DND-41 (cell line): ENCODE measurements at regions not wholly inside any gene's neighbourhood (a gene's known extent, or its start where the extent isn't known, plus 50 kb on each side); places are given as distances from the start of the nearest gene placed in this dataset.

ENCODE experiments used
- ATAC-seq: fragments of 200-7000 bp; cut with Tn5 transposase; 3 replicates; pipeline ENCODE4 v1.9.1; 2021; ENCODE audit warnings: low read depth; ENCODE audit not compliant: insufficient read depth
- DNase-seq: peaks from one replicate; pipeline ENCODE4 v3.0.0-alpha.2; 2020
- H2AFZ ChIP-seq: 2 replicates; pipeline ENCODE4 v1.6.0; 2012; ENCODE audit warnings: low read depth, low read length
- H3K27ac ChIP-seq: 2 replicates; pipeline ENCODE4 v1.5.1; 2012; ENCODE audit warnings: low read length, inconsistent platforms
- H3K27me3 ChIP-seq: fragments of 200-600 bp; sonication (generic); 2 replicates; pipeline ENCODE4 v1.6.0; 2012; ENCODE audit warnings: low read length, mild to moderate bottlenecking, inconsistent platforms; ENCODE audit not compliant: insufficient read depth, poor library complexity
- H3K36me3 ChIP-seq: 2 replicates; pipeline ENCODE4 v1.5.1; 2012; ENCODE audit warnings: low read length, inconsistent platforms; ENCODE audit not compliant: insufficient read depth
- H3K4me1 ChIP-seq: 2 replicates; pipeline ENCODE4 v1.5.1; 2012; ENCODE audit warnings: mild to moderate bottlenecking, low read length; ENCODE audit not compliant: insufficient read depth
- H3K4me2 ChIP-seq: 2 replicates; pipeline ENCODE4 v1.6.0; 2012; ENCODE audit warnings: mild to moderate bottlenecking, moderate library complexity, low read length, inconsistent platforms; ENCODE audit not compliant: insufficient read depth
- H3K4me3 ChIP-seq, 2 experiments: fragments of 200-600 bp in 1 of 2; shearing (Covaris generic) in 1 of 2; 2 replicates each; pipeline ENCODE4 v1.5.1; 2012 to 2016; ENCODE audit warnings: inconsistent platforms in 2 of 2, low read length in 2 of 2, mild to moderate bottlenecking in 2 of 2, low read depth in 1 of 2, moderate library complexity in 1 of 2
- H3K79me2 ChIP-seq: 2 replicates; pipeline ENCODE4 v1.6.0; 2012; ENCODE audit warnings: low read length, inconsistent platforms; ENCODE audit not compliant: insufficient read depth
- H3K9ac ChIP-seq: 2 replicates; pipeline ENCODE4 v1.6.0; 2012; ENCODE audit warnings: low read depth, mild to moderate bottlenecking, inconsistent platforms, low read length, moderate library complexity
- H3K9me3 ChIP-seq: 2 replicates; pipeline ENCODE4 v1.5.1; 2012; ENCODE audit warnings: low read length, moderate library complexity, mild to moderate bottlenecking, inconsistent platforms; ENCODE audit not compliant: insufficient read depth, severe bottlenecking
- H4K20me1 ChIP-seq: 2 replicates; pipeline ENCODE4 v1.6.0; 2012; ENCODE audit warnings: low read length; ENCODE audit not compliant: insufficient read depth
- CTCF ChIP-seq: IDR thresholded peaks from 2 replicates; pipeline ENCODE4 v1.5.1; 2012; ENCODE audit warnings: borderline replicate concordance, low read length, moderate library complexity, mild to moderate bottlenecking; ENCODE audit not compliant: poor library complexity, severe bottlenecking; ENCODE audit errors: extremely low read depth
- EZH2 ChIP-seq: IDR thresholded peaks from 3 replicates; pipeline ENCODE4 v1.6.1; 2012; ENCODE audit warnings: borderline replicate concordance, low read depth, mild to moderate bottlenecking, moderate library complexity, low read length, inconsistent platforms; ENCODE audit not compliant: severe bottlenecking

- Histone ChIP-seq H3K27ac (no peak overlapping the region), H2AFZ (no peak overlapping the region), H3K4me2 (no peak overlapping the region), H3K4me1 (no peaks in the 10 kb centered on the region), H3K9me3 (no peaks in the 10 kb centered on the region), H3K36me3 (no peaks in the 10 kb centered on the region), H3K79me2 (no peaks in the 10 kb centered on the region), H3K4me3 (no peak overlapping the region), H4K20me1 (no peaks in the 10 kb centered on the region), H3K9ac (no peak overlapping the region), H3K27me3 (no peaks in the 10 kb centered on the region)
- ATAC-seq (no peak), DNase-seq (no peak)
- TF ChIP-seq CTCF (no peak), EZH2 (no peak)
Observed at GRCh38 chr13:83281654-83282053, 600.6 kb downstream of the SLITRK1 start.

- H3K4me3 ChIP-seq, result no peak overlapping the region
- no peak for ATAC-seq
- no peaks in the 10 kb centered on the region for H4K20me1 ChIP-seq
- no peak overlapping the region for H3K4me2 ChIP-seq
- no peak for TF ChIP-seq EZH2
- TF ChIP-seq CTCF, result no peak
- no peaks in the 10 kb centered on the region for H3K4me1 ChIP-seq
- no peak for DNase-seq
- no peak overlapping the region for H3K9ac ChIP-seq
- H3K36me3 ChIP-seq, result no peaks in the 10 kb centered on the region
- H3K9me3 ChIP-seq, result no peaks in the 10 kb centered on the region
- no peaks in the 10 kb centered on the region for H3K79me2 ChIP-seq
- no peaks in the 10 kb centered on the region for H3K27me3 ChIP-seq
- no peak overlapping the region for H2AFZ ChIP-seq
- H3K27ac ChIP-seq, result no peak overlapping the region
Observed at GRCh38 chr13:83274679-83275078, 607.6 kb downstream of the SLITRK1 start.

- H3K79me2 ChIP-seq, result no peaks in the 10 kb centered on the region
- H2AFZ ChIP-seq, result no peak overlapping the region
- H3K27me3 ChIP-seq, result no peaks in the 10 kb centered on the region
- H3K4me1 ChIP-seq, result no peaks in the 10 kb centered on the region
- no peak overlapping the region for H3K4me3 ChIP-seq
- TF ChIP-seq EZH2 (no peak), CTCF (no peak)
- no peak overlapping the region for H3K4me2 ChIP-seq
- no peaks in the 10 kb centered on the region for H4K20me1 ChIP-seq
- ATAC-seq (no peak), DNase-seq (no peak)
- no peaks in the 10 kb centered on the region for H3K9me3 ChIP-seq
- H3K36me3 ChIP-seq, result no peaks in the 10 kb centered on the region
- no peak overlapping the region for H3K27ac ChIP-seq
- no peak overlapping the region for H3K9ac ChIP-seq
Observed at GRCh38 chr13:83272652-83273240, 609.5 kb downstream of the SLITRK1 start.

GRCh38 chr13:83272076-83272475 lies 610.2 kb downstream of the SLITRK1 start:
- Histone ChIP-seq H4K20me1 (no peaks in the 10 kb centered on the region), H3K27ac (no peak overlapping the region), H3K4me2 (no peak overlapping the region), H3K79me2 (no peaks in the 10 kb centered on the region), H3K9me3 (no peaks in the 10 kb centered on the region), H3K36me3 (no peaks in the 10 kb centered on the region), H2AFZ (no peak overlapping the region), H3K9ac (no peak overlapping the region), H3K4me3 (no peak overlapping the region), H3K27me3 (no peaks in the 10 kb centered on the region), H3K4me1 (no peaks in the 10 kb centered on the region)
- TF ChIP-seq EZH2 (no peak), CTCF (no peak)
- ATAC-seq (no peak), DNase-seq (no peak)
